ENCODE measurements at regions not wholly inside any gene's neighbourhood (a gene's known extent, or its start where the extent isn't known, plus 50 kb on each side); places are given as distances from the start of the nearest gene placed in this dataset.

DNA sequence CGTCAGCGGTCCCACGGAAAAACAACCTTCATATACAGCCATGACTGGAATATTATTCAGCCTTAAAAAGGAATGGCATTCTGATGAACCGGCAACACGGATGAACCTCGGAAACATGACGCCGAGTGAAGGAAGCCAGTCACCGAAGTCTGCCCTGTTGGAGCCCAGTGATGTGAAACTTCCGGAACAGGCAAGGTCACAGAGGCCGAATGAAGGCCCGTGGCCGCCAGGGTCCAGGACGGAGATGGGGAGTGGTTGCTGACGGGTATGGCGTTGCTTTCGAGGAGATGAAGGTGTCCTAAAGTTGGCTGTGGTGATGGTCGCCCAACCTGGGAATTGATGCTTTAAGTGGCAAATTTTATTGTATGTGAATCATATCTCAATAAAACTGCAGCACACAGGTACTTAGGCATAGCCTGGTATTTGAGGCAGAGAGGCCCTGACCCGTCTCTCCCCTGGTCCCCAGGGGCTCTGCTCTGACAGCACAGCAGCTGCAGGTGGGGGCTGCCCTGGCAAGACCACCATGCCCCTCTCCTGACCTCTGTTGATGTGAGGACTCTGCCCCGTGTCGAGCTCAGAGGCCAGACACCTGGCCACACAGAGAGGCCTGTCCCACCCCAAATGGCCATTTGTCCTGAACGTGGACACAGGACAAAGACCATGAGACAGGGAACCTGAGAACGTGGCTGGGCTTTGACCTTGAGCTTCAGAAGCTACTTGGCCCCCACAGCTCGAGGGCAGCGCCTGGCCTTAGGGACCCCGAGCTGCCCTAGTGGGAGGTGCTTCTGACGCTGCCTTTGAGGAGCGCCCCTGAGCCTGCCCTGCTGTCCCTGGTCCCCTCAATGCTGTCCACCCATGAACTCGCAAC lies 1090.8 kb downstream of the BRD1 start:
- TF ChIP-seq POLR2A (IDR thresholded peaks at IDR 0.05; ENCODE audit: extremely low read depth, insufficient read length) (no peak), CTCF (IDR thresholded peaks at IDR 0.05; ENCODE audit: low read depth, low read length) (no peak), MYC (IDR thresholded peaks at IDR 0.05; ENCODE audit: low read depth, low read length) (no peak)
- TF ChIP-seq, protein P1, sequence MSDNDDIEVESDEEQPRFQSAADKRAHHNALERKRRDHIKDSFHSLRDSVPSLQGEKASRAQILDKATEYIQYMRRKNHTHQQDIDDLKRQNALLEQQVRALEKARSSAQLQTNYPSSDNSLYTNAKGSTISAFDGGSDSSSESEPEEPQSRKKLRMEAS (IDR thresholded peaks at IDR 0.05; ENCODE audit: low read depth, low read length) = no peak
- no peak overlapping the region for H3K4me3 ChIP-seq (ENCODE audit: low read depth, low read length)
- DNase-seq (ENCODE audit: low read depth) = no peak

GRCh38 chr22:48734961-48735360 lies 1092.7 kb downstream of the BRD1 start:
- TF ChIP-seq MYC (IDR thresholded peaks at IDR 0.05; ENCODE audit: low read depth, low read length) = no peak
- no peak for TF ChIP-seq CTCF (IDR thresholded peaks at IDR 0.05; ENCODE audit: low read depth, low read length)
- TF ChIP-seq, protein P1 (IDR thresholded peaks at IDR 0.05; ENCODE audit: low read depth, low read length) = no peak
- DNase-seq (ENCODE audit: low read depth) = no peak
- no peak overlapping the region for H3K4me3 ChIP-seq (ENCODE audit: low read depth, low read length)

DNA sequence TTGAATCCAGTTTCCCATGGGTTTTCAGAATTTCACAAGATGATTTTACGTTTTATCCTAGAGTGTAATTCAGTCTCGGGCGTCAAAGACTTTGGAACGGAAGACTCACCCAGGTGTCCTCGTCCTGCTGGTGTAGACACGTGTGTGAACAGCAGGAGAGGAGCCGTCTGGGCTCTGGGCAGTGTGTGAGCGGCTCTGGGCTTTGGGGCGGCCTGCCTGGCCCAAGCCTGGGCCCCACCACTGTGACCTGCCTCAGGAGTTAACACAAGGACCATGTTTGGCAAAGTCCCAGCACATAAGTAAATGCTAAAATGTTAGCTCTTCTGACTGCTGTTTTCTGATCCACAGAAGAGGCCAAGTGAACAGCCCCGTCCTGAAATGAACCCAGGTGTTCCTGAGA lies 1093.3 kb downstream of the BRD1 start:
- TF ChIP-seq MYC (IDR thresholded peaks at IDR 0.05; ENCODE audit: low read depth, low read length) (no peak), CTCF (IDR thresholded peaks at IDR 0.05; ENCODE audit: low read depth, low read length) (no peak), POLR2A (IDR thresholded peaks at IDR 0.05; ENCODE audit: extremely low read depth, insufficient read length) (no peak)
- TF ChIP-seq, protein P1 (IDR thresholded peaks at IDR 0.05; ENCODE audit: low read depth, low read length) = no peak
- no peak for DNase-seq (ENCODE audit: low read depth)
- H3K4me3 ChIP-seq (ENCODE audit: low read depth, low read length) = no peak overlapping the region

DNA sequence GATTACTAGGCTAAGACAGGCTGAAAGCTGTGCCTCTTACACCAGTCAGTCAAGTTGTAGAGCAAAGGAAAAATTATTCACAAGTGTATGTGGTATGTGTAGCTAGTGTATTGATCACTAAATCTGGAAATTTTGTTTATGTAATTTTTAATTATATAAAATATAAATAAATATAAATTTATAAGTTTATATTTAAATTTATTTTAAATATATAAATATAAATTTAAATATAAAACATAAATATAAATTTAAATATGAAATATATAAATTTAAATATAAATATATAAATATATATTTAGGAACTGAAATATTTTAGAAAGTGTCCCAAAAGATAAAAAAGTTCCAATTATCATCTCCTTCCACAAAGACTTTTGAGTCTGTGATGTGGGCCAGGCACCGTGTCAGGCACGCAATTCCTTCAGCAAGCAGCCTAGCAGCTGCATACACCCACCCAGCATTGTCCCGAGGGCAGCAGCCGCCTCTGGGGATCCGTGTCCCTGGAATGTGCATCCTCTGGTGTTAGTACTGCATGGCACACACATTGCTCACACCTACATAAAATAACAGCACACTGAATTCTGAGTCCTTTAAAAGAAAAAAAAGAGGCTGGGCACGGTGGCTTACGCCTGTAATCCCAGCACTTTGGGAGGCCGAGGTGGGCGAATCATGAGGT lies 1098.0 kb downstream of the BRD1 start:
- DNase-seq (ENCODE audit: low read depth) = no peak
- no peak overlapping the region for H3K4me3 ChIP-seq (ENCODE audit: low read depth, low read length)
- TF ChIP-seq, protein P1 (IDR thresholded peaks at IDR 0.05; ENCODE audit: low read depth, low read length) = no peak
- no peak for TF ChIP-seq MYC (IDR thresholded peaks at IDR 0.05; ENCODE audit: low read depth, low read length)
- TF ChIP-seq CTCF (IDR thresholded peaks at IDR 0.05; ENCODE audit: low read depth, low read length) = no peak
- no peak for TF ChIP-seq POLR2A (IDR thresholded peaks at IDR 0.05; ENCODE audit: extremely low read depth, insufficient read length)

GRCh38 chr22:48727454-48728058 lies 1100.1 kb downstream of the BRD1 start:
- no peak overlapping the region for H3K4me3 ChIP-seq (ENCODE audit: low read depth, low read length)
- TF ChIP-seq CTCF (IDR thresholded peaks at IDR 0.05; ENCODE audit: low read depth, low read length) (no peak), MYC (IDR thresholded peaks at IDR 0.05; ENCODE audit: low read depth, low read length) (no peak), POLR2A (IDR thresholded peaks at IDR 0.05; ENCODE audit: extremely low read depth, insufficient read length) (no peak)
- TF ChIP-seq, protein P1 (IDR thresholded peaks at IDR 0.05; ENCODE audit: low read depth, low read length) = no peak
- DNase-seq (ENCODE audit: low read depth) = no peak

Data from NB4 (cell line).